HEK293 (cell line): ENCODE measurements at regions not wholly inside any gene's neighbourhood (a gene's known extent, or its start where the extent isn't known, plus 50 kb on each side); places are given as distances from the start of the nearest gene placed in this dataset.

Experiments used
- AEBP2 ChIP-seq: fragments of 450-650 bp; formaldehyde crosslinking; IDR thresholded peaks from 2 replicates; pipeline ENCODE4 v1.5.1; 2016; ENCODE audit warnings: missing biosample characterization, missing genetic modification characterization, borderline replicate concordance
- REST ChIP-seq: fragments of 450-650 bp; formaldehyde crosslinking; IDR thresholded peaks from 2 replicates; pipeline ENCODE4 v1.5.1; 2016; ENCODE audit warnings: missing biosample characterization, missing genetic modification characterization
- ZBTB1 ChIP-seq: fragments of 450-650 bp; formaldehyde crosslinking; IDR thresholded peaks from 2 replicates; pipeline ENCODE4 v1.5.1; 2016; ENCODE audit warnings: missing biosample characterization, missing genetic modification characterization
- ZFHX2 ChIP-seq: fragments of 450-650 bp; formaldehyde crosslinking; conservative IDR thresholded peaks from 2 replicates; pipeline ENCODE4 v1.5.1; 2016; ENCODE audit warnings: missing biosample characterization, missing genetic modification characterization
- ZNF10 ChIP-seq: fragments of 450-650 bp; formaldehyde crosslinking; IDR thresholded peaks from 2 replicates; pipeline ENCODE4 v1.5.1; 2017; ENCODE audit warnings: missing biosample characterization, missing genetic modification characterization
- ZNF140 ChIP-seq: fragments of 450-650 bp; formaldehyde crosslinking; IDR thresholded peaks from 2 replicates; pipeline ENCODE4 v1.5.1; 2016; ENCODE audit warnings: missing biosample characterization, missing genetic modification characterization
- ZNF214 ChIP-seq: fragments of 450-650 bp; formaldehyde crosslinking; IDR thresholded peaks from 2 replicates; pipeline ENCODE4 v1.5.1; 2017; ENCODE audit warnings: missing biosample characterization, mild to moderate bottlenecking, missing genetic modification characterization, borderline replicate concordance
- ZNF501 ChIP-seq: fragments of 450-650 bp; formaldehyde crosslinking; IDR thresholded peaks from 2 replicates; pipeline ENCODE4 v1.5.1; 2016; ENCODE audit warnings: missing biosample characterization, missing genetic modification characterization
- ZNF549 ChIP-seq: fragments of 450-650 bp; IDR thresholded peaks from 2 replicates; pipeline ENCODE4 v1.5.1; 2018; ENCODE audit warnings: missing biosample characterization, missing genetic modification characterization, mild to moderate bottlenecking, inconsistent platforms, moderate library complexity
- ZNF654 ChIP-seq: fragments of 450-650 bp; formaldehyde crosslinking; IDR thresholded peaks from 2 replicates; pipeline ENCODE4 v1.5.1; 2016; ENCODE audit warnings: low read depth, missing biosample characterization, missing genetic modification characterization
- ZNF785 ChIP-seq: fragments of 450-650 bp; formaldehyde crosslinking; IDR thresholded peaks from 2 replicates; pipeline ENCODE4 v1.5.1; 2016; ENCODE audit warnings: missing biosample characterization, missing genetic modification characterization
- TF ChIP-seq, protein P1 (sequence below): fragments of 450-650 bp; formaldehyde crosslinking; IDR thresholded peaks from 2 replicates; pipeline ENCODE4 v1.5.1; 2016; ENCODE audit warnings: missing biosample characterization, missing genetic modification characterization
- TF ChIP-seq, protein P2 (sequence below): fragments of 450-650 bp; formaldehyde crosslinking; IDR thresholded peaks from 2 replicates; pipeline ENCODE4 v1.5.1; 2016; ENCODE audit warnings: missing biosample characterization, missing genetic modification characterization

DNA sequence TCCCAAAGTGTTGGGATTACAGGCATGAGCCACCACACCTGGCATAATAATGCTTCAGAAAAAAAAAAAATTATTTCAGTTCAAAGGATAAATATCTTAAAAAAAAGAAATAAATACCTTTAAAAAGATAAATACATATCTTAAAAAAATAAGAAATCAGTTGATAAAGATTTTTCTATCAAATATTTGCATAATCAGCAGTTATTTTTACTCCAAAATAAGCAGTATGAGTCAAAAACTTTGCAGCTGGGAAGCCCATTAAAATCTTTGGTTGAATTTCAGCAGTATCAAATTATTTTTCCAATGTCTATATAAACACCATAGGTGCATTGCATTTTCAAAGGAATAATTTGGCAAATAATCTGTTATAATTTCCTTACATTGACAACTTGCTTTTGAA is 202.5 kb downstream of the KBTBD8 start:
- TF ChIP-seq ZNF654 (tag by site-specific recombination) (no peak), ZFHX2 (tag by site-specific recombination) (no peak), ZNF785 (no peak), REST (tag by site-specific recombination) (no peak), AEBP2 (tag by site-specific recombination) (no peak), ZNF501 (tag by site-specific recombination) (no peak), ZNF214 (tag by site-specific recombination) (no peak), ZNF140 (tag by site-specific recombination) (no peak), ZNF549 (tag by site-specific recombination) (no peak), ZBTB1 (tag by site-specific recombination) (no peak), ZNF10 (no peak)
- TF ChIP-seq, protein P1, sequence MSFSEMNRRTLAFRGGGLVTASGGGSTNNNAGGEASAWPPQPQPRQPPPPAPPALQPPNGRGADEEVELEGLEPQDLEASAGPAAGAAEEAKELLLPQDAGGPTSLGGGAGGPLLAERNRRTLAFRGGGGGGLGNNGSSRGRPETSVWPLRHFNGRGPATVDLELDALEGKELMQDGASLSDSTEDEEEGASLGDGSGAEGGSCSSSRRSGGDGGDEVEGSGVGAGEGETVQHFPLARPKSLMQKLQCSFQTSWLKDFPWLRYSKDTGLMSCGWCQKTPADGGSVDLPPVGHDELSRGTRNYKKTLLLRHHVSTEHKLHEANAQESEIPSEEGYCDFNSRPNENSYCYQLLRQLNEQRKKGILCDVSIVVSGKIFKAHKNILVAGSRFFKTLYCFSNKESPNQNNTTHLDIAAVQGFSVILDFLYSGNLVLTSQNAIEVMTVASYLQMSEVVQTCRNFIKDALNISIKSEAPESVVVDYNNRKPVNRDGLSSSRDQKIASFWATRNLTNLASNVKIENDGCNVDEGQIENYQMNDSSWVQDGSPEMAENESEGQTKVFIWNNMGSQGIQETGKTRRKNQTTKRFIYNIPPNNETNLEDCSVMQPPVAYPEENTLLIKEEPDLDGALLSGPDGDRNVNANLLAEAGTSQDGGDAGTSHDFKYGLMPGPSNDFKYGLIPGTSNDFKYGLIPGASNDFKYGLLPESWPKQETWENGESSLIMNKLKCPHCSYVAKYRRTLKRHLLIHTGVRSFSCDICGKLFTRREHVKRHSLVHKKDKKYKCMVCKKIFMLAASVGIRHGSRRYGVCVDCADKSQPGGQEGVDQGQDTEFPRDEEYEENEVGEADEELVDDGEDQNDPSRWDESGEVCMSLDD (tag by site-specific recombination) = no peak
- TF ChIP-seq, protein P2, sequence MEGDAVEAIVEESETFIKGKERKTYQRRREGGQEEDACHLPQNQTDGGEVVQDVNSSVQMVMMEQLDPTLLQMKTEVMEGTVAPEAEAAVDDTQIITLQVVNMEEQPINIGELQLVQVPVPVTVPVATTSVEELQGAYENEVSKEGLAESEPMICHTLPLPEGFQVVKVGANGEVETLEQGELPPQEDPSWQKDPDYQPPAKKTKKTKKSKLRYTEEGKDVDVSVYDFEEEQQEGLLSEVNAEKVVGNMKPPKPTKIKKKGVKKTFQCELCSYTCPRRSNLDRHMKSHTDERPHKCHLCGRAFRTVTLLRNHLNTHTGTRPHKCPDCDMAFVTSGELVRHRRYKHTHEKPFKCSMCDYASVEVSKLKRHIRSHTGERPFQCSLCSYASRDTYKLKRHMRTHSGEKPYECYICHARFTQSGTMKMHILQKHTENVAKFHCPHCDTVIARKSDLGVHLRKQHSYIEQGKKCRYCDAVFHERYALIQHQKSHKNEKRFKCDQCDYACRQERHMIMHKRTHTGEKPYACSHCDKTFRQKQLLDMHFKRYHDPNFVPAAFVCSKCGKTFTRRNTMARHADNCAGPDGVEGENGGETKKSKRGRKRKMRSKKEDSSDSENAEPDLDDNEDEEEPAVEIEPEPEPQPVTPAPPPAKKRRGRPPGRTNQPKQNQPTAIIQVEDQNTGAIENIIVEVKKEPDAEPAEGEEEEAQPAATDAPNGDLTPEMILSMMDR = no peak
